SU-DHL-6 (cell line): ENCODE measurements at regions not wholly inside any gene's neighbourhood (a gene's known extent, or its start where the extent isn't known, plus 50 kb on each side); places are given as distances from the start of the nearest gene placed in this dataset.

ENCODE experiments used
- H2AFZ ChIP-seq: fragments of 200-600 bp; sonication (generic); 2 replicates; pipeline ENCODE4 v1.6.1; 2014; ENCODE audit warnings: low read depth, mild to moderate bottlenecking, moderate library complexity, mixed read lengths, antibody characterized with exemption, low read length; ENCODE audit not compliant: severe bottlenecking
- H3F3A ChIP-seq: fragments of 200-600 bp; shearing (Covaris generic); 2 replicates; pipeline ENCODE4 v1.6.0; 2016; ENCODE audit warnings: antibody characterized with exemption, mild to moderate bottlenecking; ENCODE audit not compliant: insufficient read depth
- H3K27ac ChIP-seq: fragments of 200-600 bp; sonication (generic); 2 replicates; pipeline ENCODE4 v1.5.1; 2016; ENCODE audit warnings: low read depth, mild to moderate bottlenecking, low read length, moderate library complexity, mixed read lengths
- H3K27me3 ChIP-seq: fragments of 200-600 bp; sonication (generic), shearing (Covaris generic); 2 replicates; pipeline ENCODE4 v1.6.0; 2014; ENCODE audit warnings: mild to moderate bottlenecking, low read length
- H3K36me3 ChIP-seq: fragments of 200-600 bp; sonication (generic); 2 replicates; pipeline ENCODE4 v1.6.1; 2014; ENCODE audit warnings: mild to moderate bottlenecking, low read length, mixed read lengths
- H3K4me2 ChIP-seq: fragments of 300-600, 200-600 bp; shearing (Covaris generic), sonication (generic); 2 replicates; pipeline ENCODE4 v1.6.0; 2014; ENCODE audit warnings: low read length, low read depth, mild to moderate bottlenecking; ENCODE audit not compliant: poor library complexity, severe bottlenecking
- H3K4me3 ChIP-seq: fragments of 200-600 bp; sonication (generic); 2 replicates; pipeline ENCODE4 v1.5.1; 2014; ENCODE audit warnings: antibody characterized with exemption, low read length, mild to moderate bottlenecking, mixed read lengths; ENCODE audit not compliant: insufficient read depth, poor library complexity, severe bottlenecking
- H3K79me2 ChIP-seq: fragments of 200-600 bp; sonication (generic); 2 replicates; pipeline ENCODE4 v1.6.1; 2014; ENCODE audit warnings: mild to moderate bottlenecking, low read length, moderate library complexity; ENCODE audit not compliant: insufficient read depth
- H3K9ac ChIP-seq: fragments of 200-600 bp; sonication (generic); 2 replicates; pipeline ENCODE4 v1.7.0; 2014; ENCODE audit warnings: mild to moderate bottlenecking, low read length
- H3K9me2 ChIP-seq: fragments of 200-600 bp; sonication (generic); replicated peaks from 2 replicates; pipeline ENCODE4 v1.6.1; 2014; ENCODE audit warnings: low read length; ENCODE audit not compliant: insufficient read depth
- H3K9me3 ChIP-seq: fragments of 200-600 bp; sonication (generic); 2 replicates; pipeline ENCODE4 v1.6.1; 2014; ENCODE audit warnings: low read length, mixed read lengths; ENCODE audit not compliant: insufficient read depth
- H4K20me1 ChIP-seq: fragments of 200-600 bp; sonication (generic); 2 replicates; pipeline ENCODE4 v1.6.1; 2014; ENCODE audit warnings: low read depth, mild to moderate bottlenecking, antibody characterized with exemption, low read length, moderate library complexity, mixed read lengths
- EZH2phosphoT487 ChIP-seq: fragments of 200-600 bp; sonication (generic), shearing (Covaris generic); conservative IDR thresholded peaks from 2 replicates; pipeline ENCODE4 v1.6.1; 2018; ENCODE audit warnings: mild to moderate bottlenecking, antibody characterized with exemption, low read length, moderate library complexity, mixed read lengths
- TF ChIP-seq, protein P1 (sequence below): fragments of 200-600 bp; sonication (generic); IDR thresholded peaks from one replicate; pipeline ENCODE4 v1.5.1; 2017; ENCODE audit warnings: antibody characterized with exemption, mild to moderate bottlenecking, low read length, moderate library complexity; ENCODE audit not compliant: insufficient read depth, poor library complexity, severe bottlenecking

DNA sequence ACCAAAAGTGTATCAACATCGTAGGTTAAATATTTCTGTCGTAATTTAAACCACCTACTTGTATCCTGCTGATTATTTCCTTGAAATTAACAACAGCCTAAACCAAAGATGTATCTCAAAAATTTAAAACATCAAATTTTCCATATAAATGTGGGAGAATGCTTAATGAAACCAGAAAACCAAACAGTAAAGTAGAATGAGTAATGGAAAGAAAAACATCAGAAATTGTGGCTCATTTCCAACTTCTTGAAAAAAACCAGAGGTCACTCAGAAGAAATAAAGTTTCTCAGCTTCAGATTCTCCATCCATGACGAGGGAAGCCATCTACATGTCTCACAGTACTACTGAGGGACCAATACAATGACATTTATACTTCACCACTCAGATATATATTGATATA, 296.5 kb downstream of the NOL4 start:
- no peak overlapping the region for H3K9ac ChIP-seq
- no peak overlapping the region for H3K4me3 ChIP-seq
- no peak overlapping the region for H3K4me2 ChIP-seq
- H3F3A ChIP-seq: no peaks in the 10 kb centered on the region
- H3K9me2 ChIP-seq: 0 out of 2 replicates have a peak, but pooled peaks cover 5% of the 10 kb centered on the region
- no peak overlapping the region for H3K27ac ChIP-seq
- no peak overlapping the region for H2AFZ ChIP-seq
- H4K20me1 ChIP-seq: no peaks in the 10 kb centered on the region
- no peaks in the 10 kb centered on the region for H3K79me2 ChIP-seq
- H3K27me3 ChIP-seq: no peaks in the 10 kb centered on the region
- no peak for TF ChIP-seq EZH2phosphoT487
- TF ChIP-seq, protein P1, sequence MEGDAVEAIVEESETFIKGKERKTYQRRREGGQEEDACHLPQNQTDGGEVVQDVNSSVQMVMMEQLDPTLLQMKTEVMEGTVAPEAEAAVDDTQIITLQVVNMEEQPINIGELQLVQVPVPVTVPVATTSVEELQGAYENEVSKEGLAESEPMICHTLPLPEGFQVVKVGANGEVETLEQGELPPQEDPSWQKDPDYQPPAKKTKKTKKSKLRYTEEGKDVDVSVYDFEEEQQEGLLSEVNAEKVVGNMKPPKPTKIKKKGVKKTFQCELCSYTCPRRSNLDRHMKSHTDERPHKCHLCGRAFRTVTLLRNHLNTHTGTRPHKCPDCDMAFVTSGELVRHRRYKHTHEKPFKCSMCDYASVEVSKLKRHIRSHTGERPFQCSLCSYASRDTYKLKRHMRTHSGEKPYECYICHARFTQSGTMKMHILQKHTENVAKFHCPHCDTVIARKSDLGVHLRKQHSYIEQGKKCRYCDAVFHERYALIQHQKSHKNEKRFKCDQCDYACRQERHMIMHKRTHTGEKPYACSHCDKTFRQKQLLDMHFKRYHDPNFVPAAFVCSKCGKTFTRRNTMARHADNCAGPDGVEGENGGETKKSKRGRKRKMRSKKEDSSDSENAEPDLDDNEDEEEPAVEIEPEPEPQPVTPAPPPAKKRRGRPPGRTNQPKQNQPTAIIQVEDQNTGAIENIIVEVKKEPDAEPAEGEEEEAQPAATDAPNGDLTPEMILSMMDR: no peak
- H3K9me3 ChIP-seq: no peaks in the 10 kb centered on the region
- H3K36me3 ChIP-seq: no peaks in the 10 kb centered on the region

DNA sequence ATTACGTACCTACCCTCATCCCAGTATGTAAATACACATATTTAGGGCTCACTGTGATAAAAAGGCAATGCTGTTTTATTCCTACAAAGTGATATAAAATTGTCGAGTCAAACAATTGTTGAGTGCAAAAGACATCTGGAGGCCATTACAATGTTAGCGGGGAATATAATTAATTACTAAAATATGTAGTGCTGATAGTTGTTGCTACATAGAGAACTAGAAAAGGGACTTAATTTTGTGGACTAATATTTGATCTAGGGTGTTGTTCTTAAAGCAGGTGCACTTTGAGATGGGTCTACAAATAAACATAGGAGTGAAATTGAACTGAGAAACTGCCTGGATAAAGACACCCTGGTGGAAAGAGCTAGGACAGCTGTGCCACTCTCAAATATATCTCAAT, 300.1 kb downstream of the NOL4 start:
- Histone ChIP-seq H3F3A (no peaks in the 10 kb centered on the region), H3K27ac (no peak overlapping the region), H3K9me2 (no peaks in the 10 kb centered on the region), H3K4me3 (no peak overlapping the region), H3K27me3 (no peaks in the 10 kb centered on the region), H3K36me3 (no peaks in the 10 kb centered on the region), H2AFZ (no peak overlapping the region), H3K9ac (no peak overlapping the region), H3K79me2 (no peaks in the 10 kb centered on the region), H3K9me3 (no peaks in the 10 kb centered on the region), H4K20me1 (no peaks in the 10 kb centered on the region), H3K4me2 (no peak overlapping the region)
- TF ChIP-seq EZH2phosphoT487: no peak
- TF ChIP-seq, protein P1: no peak

GRCh38 chr18:33923980-33924379, 300.7 kb downstream of the NOL4 start:
- Histone ChIP-seq H3K27ac (no peak overlapping the region), H3K27me3 (no peaks in the 10 kb centered on the region), H3K4me2 (no peak overlapping the region), H3K9me2 (no peaks in the 10 kb centered on the region), H3K79me2 (no peaks in the 10 kb centered on the region), H3K9ac (no peak overlapping the region), H3K4me3 (no peak overlapping the region), H3K36me3 (no peaks in the 10 kb centered on the region), H3F3A (no peaks in the 10 kb centered on the region), H2AFZ (no peak overlapping the region), H4K20me1 (no peaks in the 10 kb centered on the region), H3K9me3 (no peaks in the 10 kb centered on the region)
- TF ChIP-seq, protein P1: no peak
- no peak for TF ChIP-seq EZH2phosphoT487
